ENCODE measurements at regions not wholly inside any gene's neighbourhood (a gene's known extent, or its start where the extent isn't known, plus 50 kb on each side); places are given as distances from the start of the nearest gene placed in this dataset.

DNA sequence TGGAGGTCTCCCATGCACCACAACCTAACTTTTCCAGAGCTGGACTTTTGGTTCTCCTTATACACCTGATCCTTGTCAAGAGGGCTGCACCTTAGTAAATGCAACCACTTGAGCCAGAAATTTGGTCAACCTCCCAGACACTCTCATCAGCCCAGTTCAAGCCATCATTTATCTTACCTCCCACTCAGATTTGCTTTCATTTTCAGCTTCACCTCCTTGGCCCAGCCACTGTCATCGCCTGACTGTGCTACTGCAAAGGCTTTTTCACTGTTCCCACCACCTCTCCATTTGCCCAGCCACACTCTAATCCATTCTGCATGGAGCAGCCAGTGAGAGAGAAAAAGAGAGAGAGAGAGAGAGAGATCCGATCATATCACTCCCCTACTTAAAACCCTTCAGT, 112.4 kb upstream of the DDX18 start:
- H3K36me3 ChIP-seq (ENCODE audit: control insufficient read depth, insufficient read depth, low read length): no peaks in the 10 kb centered on the region
- no peak overlapping the region for H3K4me3 ChIP-seq (ENCODE audit: low read depth, low read length)
- TF ChIP-seq, protein P1, sequence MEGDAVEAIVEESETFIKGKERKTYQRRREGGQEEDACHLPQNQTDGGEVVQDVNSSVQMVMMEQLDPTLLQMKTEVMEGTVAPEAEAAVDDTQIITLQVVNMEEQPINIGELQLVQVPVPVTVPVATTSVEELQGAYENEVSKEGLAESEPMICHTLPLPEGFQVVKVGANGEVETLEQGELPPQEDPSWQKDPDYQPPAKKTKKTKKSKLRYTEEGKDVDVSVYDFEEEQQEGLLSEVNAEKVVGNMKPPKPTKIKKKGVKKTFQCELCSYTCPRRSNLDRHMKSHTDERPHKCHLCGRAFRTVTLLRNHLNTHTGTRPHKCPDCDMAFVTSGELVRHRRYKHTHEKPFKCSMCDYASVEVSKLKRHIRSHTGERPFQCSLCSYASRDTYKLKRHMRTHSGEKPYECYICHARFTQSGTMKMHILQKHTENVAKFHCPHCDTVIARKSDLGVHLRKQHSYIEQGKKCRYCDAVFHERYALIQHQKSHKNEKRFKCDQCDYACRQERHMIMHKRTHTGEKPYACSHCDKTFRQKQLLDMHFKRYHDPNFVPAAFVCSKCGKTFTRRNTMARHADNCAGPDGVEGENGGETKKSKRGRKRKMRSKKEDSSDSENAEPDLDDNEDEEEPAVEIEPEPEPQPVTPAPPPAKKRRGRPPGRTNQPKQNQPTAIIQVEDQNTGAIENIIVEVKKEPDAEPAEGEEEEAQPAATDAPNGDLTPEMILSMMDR (IDR thresholded peaks at IDR 0.05; ENCODE audit: insufficient read depth, low read depth, low read length): no peak
- H3K27me3 ChIP-seq (ENCODE audit: control insufficient read depth, insufficient read depth, low read length): no peaks in the 10 kb centered on the region
- ChIA-PET POLR2A (no interaction called here), CTCF (no interaction called here)
- no peak for DNase-seq (ENCODE audit: low read depth)

DNA sequence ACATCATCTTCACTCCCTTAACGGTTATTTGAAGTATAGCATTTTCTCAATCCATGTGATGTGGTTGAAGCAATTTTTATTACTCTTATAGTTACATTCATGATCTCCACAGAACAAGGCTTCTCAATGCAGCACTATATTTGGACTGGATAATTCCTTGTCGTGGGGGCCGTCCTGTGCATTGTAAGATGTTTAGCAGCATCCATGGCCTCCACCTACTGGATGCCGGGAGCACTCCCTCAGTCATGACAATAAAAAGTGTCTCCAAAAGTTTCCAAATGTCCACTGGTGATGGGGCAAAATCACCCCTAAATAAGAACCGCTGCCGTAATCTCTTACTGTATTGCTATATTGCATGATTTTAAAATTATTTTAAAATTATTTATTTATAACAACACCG, 110.6 kb upstream of the DDX18 start:
- no peaks in the 10 kb centered on the region for H3K36me3 ChIP-seq (ENCODE audit: control insufficient read depth, insufficient read depth, low read length)
- ChIA-PET CTCF (no interaction called here), POLR2A (no interaction called here)
- no peak for DNase-seq (ENCODE audit: low read depth)
- TF ChIP-seq, protein P1 (IDR thresholded peaks at IDR 0.05; ENCODE audit: insufficient read depth, low read depth, low read length): no peak
- no peaks in the 10 kb centered on the region for H3K27me3 ChIP-seq (ENCODE audit: control insufficient read depth, insufficient read depth, low read length)
- H3K4me3 ChIP-seq (ENCODE audit: low read depth, low read length): no peak overlapping the region

DNA sequence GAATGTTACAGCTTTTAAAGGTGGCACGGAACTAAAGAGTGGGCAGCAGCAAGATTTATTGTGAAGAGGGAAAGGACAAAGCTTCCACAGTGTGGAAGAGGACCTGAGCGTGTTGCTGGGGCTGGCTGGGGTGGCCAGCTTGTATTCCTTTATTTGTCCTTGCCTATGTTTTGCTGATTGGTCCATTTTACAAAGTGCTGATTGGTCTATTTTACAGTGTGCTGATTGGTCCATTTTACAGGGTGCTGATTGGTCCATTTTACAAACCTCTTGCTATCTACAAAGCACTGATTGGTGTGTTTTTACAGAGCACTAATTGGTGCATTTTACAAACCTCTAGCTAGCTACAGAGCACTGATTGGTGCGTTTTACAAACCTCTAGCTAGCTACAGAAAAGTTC, 109.7 kb upstream of the DDX18 start:
- ChIA-PET CTCF (no interaction called here), POLR2A (no interaction called here)
- DNase-seq (ENCODE audit: low read depth): no peak
- Histone ChIP-seq H3K36me3 (ENCODE audit: control insufficient read depth, insufficient read depth, low read length) (no peaks in the 10 kb centered on the region), H3K4me3 (ENCODE audit: low read depth, low read length) (no peak overlapping the region), H3K27me3 (ENCODE audit: control insufficient read depth, insufficient read depth, low read length) (no peaks in the 10 kb centered on the region)
- TF ChIP-seq, protein P1 (IDR thresholded peaks at IDR 0.05; ENCODE audit: insufficient read depth, low read depth, low read length): no peak

DNA sequence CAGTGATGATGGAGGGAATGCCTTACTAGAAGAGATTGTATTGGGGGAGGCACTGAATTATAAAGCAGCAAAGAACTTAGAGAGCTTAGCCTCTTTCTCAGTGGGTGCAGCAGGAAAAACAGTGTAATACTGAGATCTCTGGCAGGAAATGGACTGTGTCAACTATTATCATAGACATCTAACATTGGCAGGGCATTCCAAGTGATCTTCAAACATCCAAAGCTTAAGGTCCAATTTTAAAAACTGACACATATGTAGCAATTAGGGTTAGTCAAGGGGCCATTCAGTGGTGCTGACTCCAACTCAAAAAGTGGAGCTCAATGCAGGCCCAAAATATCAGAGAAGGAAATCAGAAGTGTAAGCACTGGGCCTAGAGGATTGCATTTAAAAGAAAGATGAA, 106.6 kb upstream of the DDX18 start:
- Histone ChIP-seq H3K27me3 (ENCODE audit: control insufficient read depth, insufficient read depth, low read length) (no peaks in the 10 kb centered on the region), H3K36me3 (ENCODE audit: control insufficient read depth, insufficient read depth, low read length) (no peaks in the 10 kb centered on the region), H3K4me3 (ENCODE audit: low read depth, low read length) (no peak overlapping the region)
- DNase-seq (ENCODE audit: low read depth): no peak
- TF ChIP-seq, protein P1 (IDR thresholded peaks at IDR 0.05; ENCODE audit: insufficient read depth, low read depth, low read length): no peak
- ChIA-PET CTCF (no interaction called here), POLR2A (no interaction called here)

DNA sequence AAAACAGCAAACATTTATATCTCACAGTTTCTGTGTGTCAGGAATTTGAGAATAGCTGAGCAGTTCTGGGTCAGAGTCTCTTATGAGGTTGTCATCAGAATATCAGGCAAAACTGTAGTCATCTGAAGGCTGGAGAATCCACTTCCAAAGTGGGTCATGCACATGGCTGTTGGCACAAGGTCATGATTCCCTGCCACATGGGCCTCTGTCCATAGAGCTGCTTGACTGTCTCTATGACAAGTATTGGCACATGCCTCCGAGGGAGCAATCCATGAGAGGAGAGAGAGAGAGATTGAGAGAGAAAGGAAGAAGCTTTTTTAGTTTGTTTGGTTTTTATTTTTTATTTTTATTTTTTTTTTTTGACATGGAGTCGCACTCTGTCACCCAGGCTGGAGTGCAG, 101.8 kb upstream of the DDX18 start:
- Histone ChIP-seq H3K36me3 (ENCODE audit: control insufficient read depth, insufficient read depth, low read length) (no peaks in the 10 kb centered on the region), H3K4me3 (ENCODE audit: low read depth, low read length) (no peak overlapping the region), H3K27me3 (ENCODE audit: control insufficient read depth, insufficient read depth, low read length) (no peaks in the 10 kb centered on the region)
- DNase-seq (ENCODE audit: low read depth): no peak
- TF ChIP-seq, protein P1 (IDR thresholded peaks at IDR 0.05; ENCODE audit: insufficient read depth, low read depth, low read length): no peak
- POLR2A ChIA-PET: no interaction called here
- CTCF ChIA-PET: no interaction called here

Data from BJ (cell line).